ENCODE measurements at regions not wholly inside any gene's neighbourhood (a gene's known extent, or its start where the extent isn't known, plus 50 kb on each side); places are given as distances from the start of the nearest gene placed in this dataset.

GRCh38 chrX:125791787-125792186, 374.3 kb downstream of the DCAF12L2 start:
- no peak for DNase-seq (ENCODE audit: low spot score)

- no peak for DNase-seq (ENCODE audit: low spot score)
Measured at GRCh38 chrX:125810856-125811255, 355.2 kb downstream of the DCAF12L2 start.

- no peak for DNase-seq (ENCODE audit: low spot score)
Measured at GRCh38 chrX:125826080-125826479, 340.0 kb downstream of the DCAF12L2 start.

GRCh38 chrX:125826774-125827451, 339.2 kb downstream of the DCAF12L2 start:
- no peak for DNase-seq (ENCODE audit: low spot score)

- no peak for DNase-seq (ENCODE audit: low spot score)
Measured at GRCh38 chrX:125846271-125846670, 319.8 kb downstream of the DCAF12L2 start.

GRCh38 chrX:125850693-125851092, 315.4 kb downstream of the DCAF12L2 start:
- no peak for DNase-seq (ENCODE audit: low spot score)

- no peak for DNase-seq (ENCODE audit: low spot score)
Measured at GRCh38 chrX:125883169-125883568, 282.9 kb downstream of the DCAF12L2 start.

GRCh38 chrX:125894947-125895346, 271.1 kb downstream of the DCAF12L2 start:
- no peak for DNase-seq (ENCODE audit: low spot score)

GRCh38 chrX:125895518-125895917, 270.6 kb downstream of the DCAF12L2 start:
- DNase-seq (ENCODE audit: low spot score), result no peak

GRCh38 chrX:125926295-125926694, 239.8 kb downstream of the DCAF12L2 start:
- DNase-seq (ENCODE audit: low spot score), result no peak

- DNase-seq (ENCODE audit: low spot score), result no peak
Measured at GRCh38 chrX:125940985-125941384, 225.1 kb downstream of the DCAF12L2 start.

GRCh38 chrX:125947501-125947900, 218.6 kb downstream of the DCAF12L2 start:
- DNase-seq (ENCODE audit: low spot score), result no peak

GRCh38 chrX:125952973-125953372, 213.1 kb downstream of the DCAF12L2 start:
- DNase-seq (ENCODE audit: low spot score), result no peak

- no peak for DNase-seq (ENCODE audit: low spot score)
Measured at GRCh38 chrX:125953814-125954213, 212.3 kb downstream of the DCAF12L2 start.

GRCh38 chrX:125954236-125954635, 211.9 kb downstream of the DCAF12L2 start:
- DNase-seq (ENCODE audit: low spot score), result no peak

GRCh38 chrX:125977851-125978250, 188.2 kb downstream of the DCAF12L2 start:
- DNase-seq (ENCODE audit: low spot score), result no peak

- DNase-seq (ENCODE audit: low spot score), result peak; percentile 2
Measured at GRCh38 chrX:125998432-125998831, 167.7 kb downstream of the DCAF12L2 start.

- DNase-seq (ENCODE audit: low spot score), result no peak
Measured at GRCh38 chrX:126027229-126027628, 138.9 kb downstream of the DCAF12L2 start.

- no peak for DNase-seq (ENCODE audit: low spot score)
Measured at GRCh38 chrX:126030021-126030420, 136.1 kb downstream of the DCAF12L2 start.

GRCh38 chrX:126063984-126064383, 102.1 kb downstream of the DCAF12L2 start:
- no peak for DNase-seq (ENCODE audit: low spot score)

GRCh38 chrX:126064901-126065541, 101.1 kb downstream of the DCAF12L2 start:
- no peak for DNase-seq (ENCODE audit: low spot score)

GRCh38 chrX:126065901-126066660, 100.0 kb downstream of the DCAF12L2 start:
- no peak for DNase-seq (ENCODE audit: low spot score)

All from H4 (cell line).